ENCODE measurements at regions not wholly inside any gene's neighbourhood (a gene's known extent, or its start where the extent isn't known, plus 50 kb on each side); places are given as distances from the start of the nearest gene placed in this dataset.

- TF ChIP-seq, protein P1, sequence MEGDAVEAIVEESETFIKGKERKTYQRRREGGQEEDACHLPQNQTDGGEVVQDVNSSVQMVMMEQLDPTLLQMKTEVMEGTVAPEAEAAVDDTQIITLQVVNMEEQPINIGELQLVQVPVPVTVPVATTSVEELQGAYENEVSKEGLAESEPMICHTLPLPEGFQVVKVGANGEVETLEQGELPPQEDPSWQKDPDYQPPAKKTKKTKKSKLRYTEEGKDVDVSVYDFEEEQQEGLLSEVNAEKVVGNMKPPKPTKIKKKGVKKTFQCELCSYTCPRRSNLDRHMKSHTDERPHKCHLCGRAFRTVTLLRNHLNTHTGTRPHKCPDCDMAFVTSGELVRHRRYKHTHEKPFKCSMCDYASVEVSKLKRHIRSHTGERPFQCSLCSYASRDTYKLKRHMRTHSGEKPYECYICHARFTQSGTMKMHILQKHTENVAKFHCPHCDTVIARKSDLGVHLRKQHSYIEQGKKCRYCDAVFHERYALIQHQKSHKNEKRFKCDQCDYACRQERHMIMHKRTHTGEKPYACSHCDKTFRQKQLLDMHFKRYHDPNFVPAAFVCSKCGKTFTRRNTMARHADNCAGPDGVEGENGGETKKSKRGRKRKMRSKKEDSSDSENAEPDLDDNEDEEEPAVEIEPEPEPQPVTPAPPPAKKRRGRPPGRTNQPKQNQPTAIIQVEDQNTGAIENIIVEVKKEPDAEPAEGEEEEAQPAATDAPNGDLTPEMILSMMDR (IDR thresholded peaks at IDR 0.05; ENCODE audit: low read depth, low read length, missing control alignments), result no peak
- in situ Hi-C loops (cut with HindIII; ENCODE audit: low sequenced_read_pairs), result no loop called here
- DNase-seq (ENCODE audit: low read depth), result no peak
- H3K4me3 ChIP-seq (ENCODE audit: low read depth, low read length), result no peak overlapping the region
These were observed 871.1 kb upstream of the GJE1 start for GRCh38 chr6:141261672-141262060.

DNA sequence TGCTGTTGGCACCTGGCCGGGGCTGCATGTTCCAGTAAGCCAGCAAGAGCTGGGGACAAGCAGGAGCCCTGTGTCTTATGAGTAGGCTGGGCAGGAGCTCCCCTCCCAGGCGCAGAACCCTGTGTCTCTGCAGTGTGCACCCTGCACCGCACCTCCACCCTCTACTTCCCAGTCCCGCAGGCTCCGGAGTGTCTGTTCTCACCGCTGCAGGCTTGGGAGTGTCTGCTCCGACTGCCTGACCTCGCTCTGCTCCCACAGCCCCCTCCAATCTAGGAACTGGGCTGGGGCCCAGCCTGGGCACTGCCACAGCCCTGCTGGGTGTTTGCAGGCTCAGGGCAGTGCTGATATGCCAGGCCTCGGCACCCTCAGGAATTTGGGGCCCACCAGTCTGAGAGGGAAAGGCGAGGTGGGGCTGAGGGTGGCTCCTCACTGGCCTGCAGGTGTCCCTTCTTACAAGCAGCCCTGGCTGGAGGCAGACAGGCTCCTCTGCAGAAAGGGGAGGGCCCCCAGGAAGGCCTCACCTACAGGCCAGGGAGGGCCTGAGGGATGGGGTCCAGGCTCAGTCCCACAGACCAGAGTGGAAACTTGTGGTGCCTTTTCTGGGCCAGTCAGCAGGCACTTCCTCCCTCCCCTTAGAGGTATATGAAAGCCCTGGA is 871.6 kb upstream of the GJE1 start:
- no peak overlapping the region for H3K4me3 ChIP-seq (ENCODE audit: low read depth, low read length)
- no peak for DNase-seq (ENCODE audit: low read depth)
- TF ChIP-seq, protein P1 (IDR thresholded peaks at IDR 0.05; ENCODE audit: low read depth, low read length, missing control alignments), result no peak
- in situ Hi-C loops (cut with HindIII; ENCODE audit: low sequenced_read_pairs), result no loop called here

DNA sequence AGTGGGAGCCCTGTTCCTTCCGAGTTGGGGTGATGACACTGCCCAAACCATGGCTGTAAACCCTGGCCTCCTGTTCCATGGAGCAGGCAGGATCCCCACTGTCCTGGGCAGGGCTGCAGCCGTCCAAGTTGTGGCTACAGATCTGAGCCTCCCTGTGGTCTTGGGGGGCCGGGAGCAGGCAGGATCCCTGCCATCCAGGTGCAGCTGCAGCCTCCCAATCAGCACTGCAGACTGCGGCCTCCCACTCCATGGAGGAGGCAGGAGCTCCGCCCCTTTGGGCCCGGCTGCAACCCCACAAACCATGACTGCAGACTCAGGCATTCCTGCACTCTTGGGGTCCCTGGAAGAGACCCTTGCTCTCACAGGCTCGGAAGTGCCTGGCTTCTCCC is 872.1 kb upstream of the GJE1 start:
- no peak overlapping the region for H3K4me3 ChIP-seq (ENCODE audit: low read depth, low read length)
- in situ Hi-C loops (cut with HindIII; ENCODE audit: low sequenced_read_pairs), result no loop called here
- TF ChIP-seq, protein P1 (IDR thresholded peaks at IDR 0.05; ENCODE audit: low read depth, low read length, missing control alignments), result no peak
- no peak for DNase-seq (ENCODE audit: low read depth)

DNA sequence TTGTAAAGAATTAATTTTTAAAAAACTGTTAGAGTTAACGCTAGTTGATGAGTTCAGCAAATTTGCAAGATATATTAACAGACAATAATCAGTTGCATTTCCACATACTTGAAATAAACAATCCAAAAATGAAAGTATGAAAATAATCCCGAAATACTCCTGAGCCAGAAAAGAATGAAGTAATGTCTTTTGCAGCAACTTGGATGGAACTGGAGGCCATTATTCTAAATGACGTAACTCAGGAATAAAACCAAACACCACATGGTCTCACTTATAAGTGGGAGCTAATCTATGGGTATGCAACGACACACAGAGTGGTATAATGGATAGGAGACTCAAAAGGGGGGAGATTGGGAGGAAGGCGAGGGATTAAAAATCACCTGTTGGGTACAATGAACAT is 872.9 kb upstream of the GJE1 start:
- no peak for DNase-seq (ENCODE audit: low read depth)
- TF ChIP-seq, protein P1 (IDR thresholded peaks at IDR 0.05; ENCODE audit: low read depth, low read length, missing control alignments), result no peak
- in situ Hi-C loops (cut with HindIII; ENCODE audit: low sequenced_read_pairs), result no loop called here
- H3K4me3 ChIP-seq (ENCODE audit: low read depth, low read length), result no peak overlapping the region

- no peak overlapping the region for H3K4me3 ChIP-seq (ENCODE audit: low read depth, low read length)
- no peak for DNase-seq (ENCODE audit: low read depth)
- in situ Hi-C loops (cut with HindIII; ENCODE audit: low sequenced_read_pairs), result no loop called here
- TF ChIP-seq, protein P1 (IDR thresholded peaks at IDR 0.05; ENCODE audit: low read depth, low read length, missing control alignments), result no peak
These were observed 873.6 kb upstream of the GJE1 start for GRCh38 chr6:141259091-141259490.

GRCh38 chr6:141258516-141258915 is 874.2 kb upstream of the GJE1 start:
- in situ Hi-C loops (cut with HindIII; ENCODE audit: low sequenced_read_pairs), result no loop called here
- DNase-seq (ENCODE audit: low read depth), result no peak
- no peak overlapping the region for H3K4me3 ChIP-seq (ENCODE audit: low read depth, low read length)
- TF ChIP-seq, protein P1 (IDR thresholded peaks at IDR 0.05; ENCODE audit: low read depth, low read length, missing control alignments), result no peak
